Tibial nerve (tissue), 3 donors: ENCODE measurements at regions not wholly inside any gene's neighbourhood (a gene's known extent, or its start where the extent isn't known, plus 50 kb on each side); places are given as distances from the start of the nearest gene placed in this dataset.

Experiments used
- POLR2A ChIP-seq, 2 donors: fragments of 450-650 bp; IDR thresholded peaks; one replicate each; pipeline ENCODE4 v1.6.1; 2017; ENCODE audit warnings: antibody characterized with exemption in 2 of 2, mild to moderate bottlenecking in 2 of 2, moderate library complexity in 2 of 2
- TF ChIP-seq, protein P1 (sequence below), 5 experiments: fragments of 200-600 bp in 3 of 5; fragments of 450-650 bp in 2 of 5; sonication (generic) in 3 of 5; IDR thresholded peaks; one replicate each; pipeline ENCODE4 v1.5.1; 2016 to 2019; ENCODE audit warnings: antibody characterized with exemption in 5 of 5, mild to moderate bottlenecking in 3 of 5, moderate library complexity in 2 of 5

DNA sequence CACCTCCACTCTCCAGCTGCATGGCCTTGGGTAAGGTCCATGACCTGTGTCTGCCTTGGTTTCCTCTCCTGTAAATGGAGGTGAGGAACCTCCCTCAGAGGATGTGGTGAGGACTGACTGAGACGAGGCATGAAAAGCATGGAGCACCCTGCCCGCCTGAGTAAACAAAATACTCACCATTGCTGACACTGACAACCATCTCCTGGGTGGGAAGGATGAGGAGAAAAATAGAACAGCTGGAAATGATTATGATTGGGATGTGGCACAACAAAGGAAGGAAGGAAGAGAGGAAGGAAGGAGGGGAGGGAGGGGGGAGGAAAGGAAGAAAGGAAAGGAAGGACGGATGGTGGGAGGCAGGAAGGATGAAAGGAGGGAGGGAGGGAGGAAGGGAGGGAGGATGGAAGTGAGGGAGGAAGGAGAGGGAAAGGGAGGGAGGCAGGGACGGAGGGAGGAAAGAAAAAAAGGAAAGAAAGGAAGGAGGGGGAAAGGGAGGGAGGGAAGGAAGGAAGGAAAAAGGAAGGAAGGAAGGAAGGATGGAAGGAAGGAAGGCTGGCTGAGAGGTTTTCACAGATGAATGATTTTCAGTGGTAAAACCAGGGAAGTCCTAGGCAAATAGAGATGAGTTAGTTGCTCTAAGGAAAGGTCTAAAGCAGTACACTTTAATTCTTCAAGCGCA, 276.5 kb upstream of the XYLT1 start:
- TF ChIP-seq, protein P1, sequence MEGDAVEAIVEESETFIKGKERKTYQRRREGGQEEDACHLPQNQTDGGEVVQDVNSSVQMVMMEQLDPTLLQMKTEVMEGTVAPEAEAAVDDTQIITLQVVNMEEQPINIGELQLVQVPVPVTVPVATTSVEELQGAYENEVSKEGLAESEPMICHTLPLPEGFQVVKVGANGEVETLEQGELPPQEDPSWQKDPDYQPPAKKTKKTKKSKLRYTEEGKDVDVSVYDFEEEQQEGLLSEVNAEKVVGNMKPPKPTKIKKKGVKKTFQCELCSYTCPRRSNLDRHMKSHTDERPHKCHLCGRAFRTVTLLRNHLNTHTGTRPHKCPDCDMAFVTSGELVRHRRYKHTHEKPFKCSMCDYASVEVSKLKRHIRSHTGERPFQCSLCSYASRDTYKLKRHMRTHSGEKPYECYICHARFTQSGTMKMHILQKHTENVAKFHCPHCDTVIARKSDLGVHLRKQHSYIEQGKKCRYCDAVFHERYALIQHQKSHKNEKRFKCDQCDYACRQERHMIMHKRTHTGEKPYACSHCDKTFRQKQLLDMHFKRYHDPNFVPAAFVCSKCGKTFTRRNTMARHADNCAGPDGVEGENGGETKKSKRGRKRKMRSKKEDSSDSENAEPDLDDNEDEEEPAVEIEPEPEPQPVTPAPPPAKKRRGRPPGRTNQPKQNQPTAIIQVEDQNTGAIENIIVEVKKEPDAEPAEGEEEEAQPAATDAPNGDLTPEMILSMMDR (IDR thresholded peaks at IDR 0.05), result no peak
- TF ChIP-seq POLR2A (IDR thresholded peaks at IDR 0.05), result no peak
